GM12873 (cell line): ENCODE measurements at regions not wholly inside any gene's neighbourhood (a gene's known extent, or its start where the extent isn't known, plus 50 kb on each side); places are given as distances from the start of the nearest gene placed in this dataset.

ENCODE experiments used
- TF ChIP-seq, protein P1 (sequence below): IDR thresholded peaks from 2 replicates; pipeline ENCODE4 v1.5.1; 2012; ENCODE audit warnings: low read depth, mild to moderate bottlenecking, moderate library complexity, low read length, control low read depth; ENCODE audit not compliant: insufficient read depth; ENCODE audit errors: missing control alignments

DNA sequence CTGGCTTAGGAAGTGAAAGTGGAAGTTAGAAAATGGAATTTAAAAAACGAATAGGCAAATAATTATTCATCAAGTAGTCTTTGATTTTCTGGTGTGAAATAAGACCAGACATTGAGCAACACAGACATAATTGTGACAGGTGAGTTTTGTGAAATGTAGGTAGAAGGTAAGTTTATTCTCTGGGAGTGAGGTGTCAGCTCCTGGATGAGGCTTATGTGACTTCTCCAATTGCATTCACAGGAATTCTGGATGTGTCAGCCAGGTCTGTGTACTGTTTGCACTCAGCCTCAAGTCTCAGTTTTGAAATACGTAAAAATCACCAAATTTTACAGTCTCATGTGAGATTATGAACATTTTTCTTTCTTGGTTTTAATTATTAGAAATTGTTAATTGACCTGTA lies 537.6 kb downstream of the CETN3 start:
- TF ChIP-seq, protein P1, sequence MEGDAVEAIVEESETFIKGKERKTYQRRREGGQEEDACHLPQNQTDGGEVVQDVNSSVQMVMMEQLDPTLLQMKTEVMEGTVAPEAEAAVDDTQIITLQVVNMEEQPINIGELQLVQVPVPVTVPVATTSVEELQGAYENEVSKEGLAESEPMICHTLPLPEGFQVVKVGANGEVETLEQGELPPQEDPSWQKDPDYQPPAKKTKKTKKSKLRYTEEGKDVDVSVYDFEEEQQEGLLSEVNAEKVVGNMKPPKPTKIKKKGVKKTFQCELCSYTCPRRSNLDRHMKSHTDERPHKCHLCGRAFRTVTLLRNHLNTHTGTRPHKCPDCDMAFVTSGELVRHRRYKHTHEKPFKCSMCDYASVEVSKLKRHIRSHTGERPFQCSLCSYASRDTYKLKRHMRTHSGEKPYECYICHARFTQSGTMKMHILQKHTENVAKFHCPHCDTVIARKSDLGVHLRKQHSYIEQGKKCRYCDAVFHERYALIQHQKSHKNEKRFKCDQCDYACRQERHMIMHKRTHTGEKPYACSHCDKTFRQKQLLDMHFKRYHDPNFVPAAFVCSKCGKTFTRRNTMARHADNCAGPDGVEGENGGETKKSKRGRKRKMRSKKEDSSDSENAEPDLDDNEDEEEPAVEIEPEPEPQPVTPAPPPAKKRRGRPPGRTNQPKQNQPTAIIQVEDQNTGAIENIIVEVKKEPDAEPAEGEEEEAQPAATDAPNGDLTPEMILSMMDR, result no peak

DNA sequence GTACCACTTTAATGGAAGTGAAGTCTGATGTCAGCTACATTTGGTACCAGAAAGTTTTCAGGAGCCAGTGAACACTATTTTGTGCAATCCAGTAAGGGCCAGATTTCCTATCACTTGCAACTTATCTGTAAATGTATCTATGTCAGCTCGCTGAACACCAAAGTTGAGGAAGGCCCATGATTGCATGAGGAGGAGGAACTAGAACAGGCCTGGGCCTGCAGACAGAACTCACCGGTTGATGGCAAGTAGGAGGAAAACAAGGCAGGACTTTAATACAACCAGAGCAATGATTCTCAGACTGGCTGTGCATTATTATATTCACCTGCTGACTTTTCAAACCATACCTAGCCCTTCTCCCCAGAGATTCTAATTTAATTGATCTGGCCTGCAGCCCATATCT lies 540.2 kb downstream of the CETN3 start:
- TF ChIP-seq, protein P1, result no peak

DNA sequence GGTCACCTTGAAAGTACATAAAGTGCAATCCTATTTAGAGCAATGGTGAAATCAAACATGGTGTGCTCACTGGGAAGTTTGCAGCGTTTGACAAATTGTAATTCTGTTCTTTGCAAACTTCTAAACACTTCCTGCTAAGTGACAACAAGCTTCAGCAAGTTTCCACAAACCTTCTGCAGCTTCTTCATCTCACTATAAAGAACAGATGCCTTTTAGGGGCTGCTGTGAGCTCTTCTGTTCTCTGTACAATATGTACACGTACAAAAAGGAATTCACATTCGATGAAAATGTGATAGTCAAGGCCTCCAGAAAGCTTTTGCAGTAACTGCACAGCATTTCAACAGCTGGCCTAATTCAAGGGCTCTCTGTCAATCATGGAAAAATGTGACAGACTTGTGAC lies 543.1 kb downstream of the CETN3 start:
- TF ChIP-seq, protein P1, result no peak

DNA sequence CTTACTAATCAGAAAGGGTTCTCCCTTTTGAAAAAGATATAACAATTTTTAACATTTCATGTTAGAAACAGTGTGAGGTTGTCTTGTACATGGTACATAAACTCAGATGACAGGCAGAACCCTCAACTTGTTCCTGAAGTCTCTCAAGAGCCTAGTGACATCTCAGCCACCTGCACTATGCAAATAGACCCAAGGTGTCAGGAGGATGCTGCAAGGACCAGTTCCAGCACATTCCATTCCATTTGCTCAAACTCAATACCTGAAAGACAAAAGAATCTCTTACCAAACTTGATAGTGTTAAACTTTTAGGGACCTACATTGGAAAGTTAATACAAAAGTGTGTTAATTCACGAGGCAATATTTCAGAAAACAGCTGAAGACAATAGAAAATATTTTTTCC lies 544.6 kb downstream of the CETN3 start:
- TF ChIP-seq, protein P1, result no peak

DNA sequence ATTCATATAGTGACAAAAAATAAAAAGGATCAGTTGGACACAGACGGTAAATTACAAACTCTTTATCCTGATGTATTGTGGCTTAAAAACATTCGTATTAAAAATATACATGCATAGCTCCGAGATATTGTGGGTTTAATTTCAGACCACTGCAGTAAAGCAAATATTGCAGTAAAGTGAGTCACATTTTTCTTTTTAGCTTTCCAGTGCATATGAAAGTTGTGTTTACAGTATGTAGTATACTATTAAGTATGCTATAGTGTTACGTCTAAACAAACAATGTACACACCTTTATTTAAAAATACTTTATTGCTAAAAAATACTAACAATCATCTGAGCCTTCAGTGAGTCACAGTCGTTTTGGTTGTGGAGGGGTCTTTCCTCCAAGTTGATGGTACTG lies 551.8 kb downstream of the CETN3 start:
- TF ChIP-seq, protein P1, result no peak

DNA sequence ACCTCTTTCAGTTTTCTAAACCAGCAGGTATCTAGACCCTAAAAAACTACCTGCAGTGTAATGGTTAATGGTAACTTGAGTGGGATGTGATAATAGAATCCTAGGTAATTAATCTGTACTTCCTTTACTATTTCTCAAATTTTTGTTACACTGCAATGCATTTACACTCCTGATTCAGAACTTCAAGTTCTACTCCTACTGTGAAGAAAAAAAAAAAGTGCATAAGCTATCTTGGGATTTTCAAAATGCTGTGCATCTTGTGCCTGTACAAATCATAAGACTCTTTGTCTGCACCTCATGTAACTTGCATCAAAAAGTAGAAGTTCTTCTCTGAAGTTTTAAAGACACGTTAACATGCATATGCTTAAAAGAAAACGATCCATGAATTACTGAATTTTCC lies 554.1 kb downstream of the CETN3 start:
- TF ChIP-seq, protein P1, result no peak

DNA sequence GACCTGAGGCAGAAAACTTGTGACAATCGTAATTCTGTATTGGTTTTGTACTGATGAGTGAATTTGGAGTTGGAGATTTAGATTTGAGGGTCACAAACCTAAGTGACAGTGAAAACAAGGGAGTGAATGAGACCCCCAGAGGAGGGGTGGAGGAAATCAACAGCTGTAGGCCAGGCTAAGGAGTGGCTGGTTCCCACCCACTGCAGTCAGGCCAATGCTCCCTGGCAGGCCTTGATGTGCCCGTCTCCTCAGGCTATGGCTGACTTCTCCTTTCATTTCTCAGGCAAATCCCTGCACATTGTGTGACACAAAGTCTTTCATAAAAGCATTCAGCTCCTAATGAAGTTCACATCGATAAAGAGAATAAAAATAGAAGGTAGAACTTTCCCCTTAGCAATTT lies 557.6 kb downstream of the CETN3 start:
- TF ChIP-seq, protein P1, result no peak

DNA sequence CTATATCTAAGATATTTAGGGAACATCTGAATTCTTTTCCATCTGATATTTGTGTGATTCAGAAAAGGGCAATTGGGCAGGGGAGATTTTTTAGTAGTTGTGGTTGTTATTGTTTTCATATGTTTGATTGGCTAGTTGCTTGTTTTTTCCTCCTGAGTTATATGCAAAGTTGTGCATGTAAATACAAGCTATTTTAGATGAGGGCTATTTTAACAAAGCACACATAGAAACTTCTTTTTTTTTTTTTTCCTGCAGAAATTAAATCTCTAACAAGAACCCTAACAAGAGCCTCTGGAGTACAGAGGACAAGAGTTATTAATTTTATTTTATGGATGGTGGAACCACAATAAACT lies 559.1 kb downstream of the CETN3 start:
- TF ChIP-seq, protein P1, result no peak
